AG08396 (cell line): ENCODE measurements at regions not wholly inside any gene's neighbourhood (a gene's known extent, or its start where the extent isn't known, plus 50 kb on each side); places are given as distances from the start of the nearest gene placed in this dataset.

Source experiments
- DNase-seq: peaks from one replicate; pipeline ENCODE4 v3.0.0; 2012; ENCODE audit warnings: low spot score, mixed read lengths

GRCh38 chr3:72232331-72232730 is 447.4 kb upstream of the PROK2 start:
- DNase-seq, result no peak

- no peak for DNase-seq
Measured at GRCh38 chr3:72231439-72232196, 446.7 kb upstream of the PROK2 start.

- DNase-seq, result no peak
Measured at GRCh38 chr3:72230774-72231379, 445.9 kb upstream of the PROK2 start.

- no peak for DNase-seq
Measured at GRCh38 chr3:72229952-72230351, 445.0 kb upstream of the PROK2 start.

GRCh38 chr3:72227486-72228070 is 442.6 kb upstream of the PROK2 start:
- DNase-seq, result no peak

GRCh38 chr3:72224804-72225509 is 440.0 kb upstream of the PROK2 start:
- no peak for DNase-seq

GRCh38 chr3:72223628-72224027 is 438.7 kb upstream of the PROK2 start:
- no peak for DNase-seq

- no peak for DNase-seq
Measured at GRCh38 chr3:72223116-72223515, 438.2 kb upstream of the PROK2 start.

- no peak for DNase-seq
Measured at GRCh38 chr3:72222410-72222809, 437.5 kb upstream of the PROK2 start.

- DNase-seq, result no peak
Measured at GRCh38 chr3:72220946-72221345, 436.0 kb upstream of the PROK2 start.

- no peak for DNase-seq
Measured at GRCh38 chr3:72219752-72220151, 434.8 kb upstream of the PROK2 start.

GRCh38 chr3:72217570-72217969 is 432.6 kb upstream of the PROK2 start:
- no peak for DNase-seq

- DNase-seq, result no peak
Measured at GRCh38 chr3:72214066-72214951, 429.4 kb upstream of the PROK2 start.

GRCh38 chr3:72213296-72214065 is 428.5 kb upstream of the PROK2 start:
- no peak for DNase-seq

GRCh38 chr3:72212396-72212795 is 427.4 kb upstream of the PROK2 start:
- DNase-seq, result no peak

- DNase-seq, result no peak
Measured at GRCh38 chr3:72210261-72210660, 425.3 kb upstream of the PROK2 start.

- DNase-seq, result no peak
Measured at GRCh38 chr3:72205297-72205826, 420.4 kb upstream of the PROK2 start.

- no peak for DNase-seq
Measured at GRCh38 chr3:72204452-72204851, 419.5 kb upstream of the PROK2 start.

- no peak for DNase-seq
Measured at GRCh38 chr3:72203613-72204349, 418.8 kb upstream of the PROK2 start.

GRCh38 chr3:72203105-72203504 is 418.2 kb upstream of the PROK2 start:
- no peak for DNase-seq
